ENCODE measurements at regions not wholly inside any gene's neighbourhood (a gene's known extent, or its start where the extent isn't known, plus 50 kb on each side); places are given as distances from the start of the nearest gene placed in this dataset.

- TF ChIP-seq EZH2 (IDR thresholded peaks at IDR 0.05; ENCODE audit: low read depth) (no peak), CTCF (conservative IDR thresholded peaks at IDR 0.05) (no peak)
- intact Hi-C loops (cut with micrococcal nuclease; ENCODE audit: unreplicated experiment): no loop called here
- no peak overlapping the region for H3K27ac ChIP-seq
- no peak overlapping the region for H3K4me2 ChIP-seq
- no TSS peak for BruUV-seq (replicated peaks)
- H3K4me1 ChIP-seq (replicated peaks; ENCODE audit: insufficient read depth): no peaks in the 10 kb centered on the region
- no peaks in the 10 kb centered on the region for H3K9me2 ChIP-seq (ENCODE audit: insufficient read depth)
- H2AFZ ChIP-seq: no peak overlapping the region
- no peaks in the 10 kb centered on the region for H3K79me2 ChIP-seq (ENCODE audit: low read depth)
- CTCF ChIA-PET: no interaction called here
- POLR2A ChIA-PET (ENCODE audit: unreplicated experiment): interaction anchor here (0.6 kb wide), 1 partner anchor 160 kb away, joined by 3 read pairs; no protein-coding TSS in a partner anchor
- H3K27me3 ChIP-seq (ENCODE audit: insufficient read depth, low read depth): no peaks in the 10 kb centered on the region
- H3K4me3 ChIP-seq: no peak overlapping the region
- H3K36me3 ChIP-seq (ENCODE audit: low read depth): no peaks in the 10 kb centered on the region
- H4K20me1 ChIP-seq (ENCODE audit: insufficient read depth): no peaks in the 10 kb centered on the region; the same call in 1 of the 2 replicates
- H3F3A ChIP-seq (ENCODE audit: insufficient read depth, low read depth): no peaks in the 10 kb centered on the region
- H3K9me3 ChIP-seq (ENCODE audit: insufficient read depth, low read depth): no peaks in the 10 kb centered on the region
- no peak for DNase-seq
Measured at GRCh38 chr1:72693376-72693775, 411.0 kb upstream of the NEGR1 start.

GRCh38 chr1:72690871-72691270 is 408.5 kb upstream of the NEGR1 start:
- no peaks in the 10 kb centered on the region; the same call in 1 of the 2 replicates for H4K20me1 ChIP-seq (ENCODE audit: insufficient read depth)
- no peaks in the 10 kb centered on the region for H3K36me3 ChIP-seq (ENCODE audit: low read depth)
- no peaks in the 10 kb centered on the region for H3K4me1 ChIP-seq (replicated peaks; ENCODE audit: insufficient read depth)
- intact Hi-C loops (cut with micrococcal nuclease; ENCODE audit: unreplicated experiment): no loop called here
- no peaks in the 10 kb centered on the region for H3K9me2 ChIP-seq (ENCODE audit: insufficient read depth)
- H3K4me2 ChIP-seq: no peak overlapping the region
- TF ChIP-seq EZH2 (IDR thresholded peaks at IDR 0.05; ENCODE audit: low read depth) (no peak), CTCF (conservative IDR thresholded peaks at IDR 0.05) (no peak)
- no peak for DNase-seq
- H3K79me2 ChIP-seq (ENCODE audit: low read depth): no peaks in the 10 kb centered on the region
- no peak overlapping the region for H2AFZ ChIP-seq
- no peaks in the 10 kb centered on the region for H3K9me3 ChIP-seq (ENCODE audit: insufficient read depth, low read depth)
- no peaks in the 10 kb centered on the region for H3K27me3 ChIP-seq (ENCODE audit: insufficient read depth, low read depth)
- ChIA-PET POLR2A (ENCODE audit: unreplicated experiment) (no interaction called here), CTCF (no interaction called here)
- no peak overlapping the region for H3K4me3 ChIP-seq
- H3K27ac ChIP-seq: no peak overlapping the region
- BruUV-seq (replicated peaks): no TSS peak
- H3F3A ChIP-seq (ENCODE audit: insufficient read depth, low read depth): no peaks in the 10 kb centered on the region

GRCh38 chr1:72678683-72679082 is 396.3 kb upstream of the NEGR1 start:
- Histone ChIP-seq H3K4me3 (no peak overlapping the region), H3K9me2 (ENCODE audit: insufficient read depth) (no peaks in the 10 kb centered on the region), H4K20me1 (ENCODE audit: insufficient read depth) (no peaks in the 10 kb centered on the region), H3K27ac (no peak overlapping the region), H3K36me3 (ENCODE audit: low read depth) (no peaks in the 10 kb centered on the region), H3K4me2 (no peak overlapping the region), H3K4me1 (replicated peaks; ENCODE audit: insufficient read depth) (no peaks in the 10 kb centered on the region), H3K9me3 (ENCODE audit: insufficient read depth, low read depth) (no peaks in the 10 kb centered on the region), H3K79me2 (ENCODE audit: low read depth) (no peaks in the 10 kb centered on the region), H3F3A (ENCODE audit: insufficient read depth, low read depth) (no peaks in the 10 kb centered on the region), H3K27me3 (ENCODE audit: insufficient read depth, low read depth) (no peaks in the 10 kb centered on the region), H2AFZ (0 out of 2 replicates have a peak overlapping the region, but pooled peaks have one; percentile 36)
- POLR2A ChIA-PET (ENCODE audit: unreplicated experiment): no interaction called here
- CTCF ChIA-PET: no interaction called here
- BruUV-seq (replicated peaks): no TSS peak
- intact Hi-C loops (cut with micrococcal nuclease; ENCODE audit: unreplicated experiment): no loop called here
- DNase-seq: no peak
- TF ChIP-seq EZH2 (IDR thresholded peaks at IDR 0.05; ENCODE audit: low read depth) (no peak), CTCF (conservative IDR thresholded peaks at IDR 0.05) (no peak)

Data from PC-9 (cell line).